Colonic mucosa (tissue), 4 donors: ENCODE measurements at regions not wholly inside any gene's neighbourhood (a gene's known extent, or its start where the extent isn't known, plus 50 kb on each side); places are given as distances from the start of the nearest gene placed in this dataset.
A peak's percentile ranks its signal among the peaks of the same experiment; 100 is the strongest.

Experiments
- DNase-seq: peaks from one replicate; pipeline ENCODE4 v3.0.0-alpha.2; 2020
- H3K27ac ChIP-seq: fragments of 200-600 bp; one replicate; pipeline ENCODE4 v1.8.0; 2021
- H3K27me3 ChIP-seq: fragments of 200-600 bp; one replicate; pipeline ENCODE4 v1.8.0; 2021
- H3K36me3 ChIP-seq: fragments of 200-600 bp; one replicate; pipeline ENCODE4 v1.8.0; 2021
- H3K4me1 ChIP-seq: fragments of 200-600 bp; one replicate; pipeline ENCODE4 v1.8.0; 2021; ENCODE audit warnings: mild to moderate bottlenecking
- H3K4me3 ChIP-seq: fragments of 200-600 bp; one replicate; pipeline ENCODE4 v1.8.0; 2021
- H3K9ac ChIP-seq, 2 donors: one replicate each; pipeline ENCODE4 v1.7.0; 2013; ENCODE audit warnings: control low read depth in 2 of 2, low read depth in 2 of 2, low read length in 2 of 2
- H3K9me3 ChIP-seq: fragments of 200-600 bp; one replicate; pipeline ENCODE4 v1.8.0; 2021
- CTCF ChIP-seq: fragments of 200-600 bp; IDR thresholded peaks from one replicate; pipeline ENCODE4 v1.8.0; 2022; ENCODE audit warnings: antibody characterized with exemption, mild to moderate bottlenecking
- intact Hi-C: fragments of 100-400 bp; cut with DNase I; formaldehyde crosslinking; loops from one replicate; pipeline ENCODE4 v1.14.1; 2022
- donor health status: healthy.
- donor health status: DM: no; HTN: no; CAD: no.
- donor health status: DM: no; HTN: no; CAD: no.

- no peak for TF ChIP-seq CTCF
- Histone ChIP-seq H3K4me1 (no peaks in the 10 kb centered on the region), H3K4me3 (no peak overlapping the region), H3K36me3 (no peaks in the 10 kb centered on the region), H3K9ac (peak overlapping the region in 1 of 2 donors; percentile 54), H3K27ac (peak overlapping the region; percentile 75), H3K27me3 (no peaks in the 10 kb centered on the region), H3K9me3 (no peaks in the 10 kb centered on the region)
- DNase-seq = no peak
- intact Hi-C loops = loop anchor here (5.0 kb wide), 1 partner anchor 106 kb away; no protein-coding TSS in a partner anchor
These were observed 178.2 kb upstream of the KLF6 start for GRCh38 chr10:3963191-3963673.

DNA sequence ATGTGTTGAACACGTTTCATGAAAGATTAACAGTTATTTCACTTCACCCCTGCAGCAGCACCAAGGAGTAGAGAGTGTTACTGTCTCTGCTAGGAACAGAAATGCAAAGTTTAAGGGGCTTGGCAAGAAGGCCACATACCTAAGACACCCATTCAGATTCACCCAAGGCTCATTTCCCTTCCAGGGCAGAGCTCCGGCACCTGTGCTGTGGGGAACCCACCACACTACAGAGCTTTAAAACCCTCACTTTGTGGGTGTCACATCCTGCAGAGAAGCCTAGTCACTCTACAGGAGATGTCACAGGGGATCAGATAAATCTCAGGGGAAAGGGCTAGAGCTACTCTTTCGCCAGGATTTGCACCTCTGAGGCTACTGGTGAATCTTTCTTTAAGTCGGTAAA, 176.1 kb upstream of the KLF6 start:
- Histone ChIP-seq H3K9ac (no peak overlapping the region), H3K4me3 (no peak overlapping the region), H3K4me1 (no peaks in the 10 kb centered on the region), H3K9me3 (no peaks in the 10 kb centered on the region), H3K27ac (no peak overlapping the region), H3K27me3 (no peaks in the 10 kb centered on the region), H3K36me3 (no peaks in the 10 kb centered on the region)
- TF ChIP-seq CTCF = no peak
- DNase-seq = no peak
- intact Hi-C loops = loop anchor here (5.0 kb wide), 1 partner anchor 104 kb away; no protein-coding TSS in a partner anchor

- no peaks in the 10 kb centered on the region for H3K36me3 ChIP-seq
- H3K9me3 ChIP-seq = no peaks in the 10 kb centered on the region
- no peak overlapping the region for H3K4me3 ChIP-seq
- no peak overlapping the region for H3K9ac ChIP-seq
- H3K27me3 ChIP-seq = no peaks in the 10 kb centered on the region
- intact Hi-C loops = loop anchor here (5.0 kb wide), 1 partner anchor 103 kb away; no protein-coding TSS in a partner anchor
- H3K27ac ChIP-seq = no peak overlapping the region
- no peak for DNase-seq
- TF ChIP-seq CTCF = no peak
- no peaks in the 10 kb centered on the region for H3K4me1 ChIP-seq
These were observed 175.5 kb upstream of the KLF6 start for GRCh38 chr10:3960496-3960895.

- no peak for TF ChIP-seq CTCF
- Histone ChIP-seq H3K4me1 (no peaks in the 10 kb centered on the region), H3K27ac (no peak overlapping the region), H3K9ac (no peak overlapping the region), H3K4me3 (no peak overlapping the region), H3K27me3 (no peaks in the 10 kb centered on the region), H3K9me3 (no peaks in the 10 kb centered on the region), H3K36me3 (no peaks in the 10 kb centered on the region)
- no peak for DNase-seq
- intact Hi-C loops = loop anchor here (5.0 kb wide), 1 partner anchor 102 kb away; no protein-coding TSS in a partner anchor
These were observed 174.6 kb upstream of the KLF6 start for GRCh38 chr10:3959370-3960325.

- DNase-seq = no peak
- Histone ChIP-seq H3K27me3 (no peaks in the 10 kb centered on the region), H3K27ac (no peak overlapping the region), H3K4me1 (no peaks in the 10 kb centered on the region), H3K4me3 (no peak overlapping the region), H3K36me3 (no peaks in the 10 kb centered on the region), H3K9ac (no peak overlapping the region), H3K9me3 (no peaks in the 10 kb centered on the region)
- intact Hi-C loops = no loop called here
- no peak for TF ChIP-seq CTCF
These were observed 173.5 kb upstream of the KLF6 start for GRCh38 chr10:3958472-3958996.
